Stimulated activated CD4-positive, alpha-beta T cell treated with anti-CD3 and anti-CD28 coated beads, Interleukin-15, amount 100 ng/mL, for 1 hour (primary cell): ENCODE measurements at regions not wholly inside any gene's neighbourhood (a gene's known extent, or its start where the extent isn't known, plus 50 kb on each side); places are given as distances from the start of the nearest gene placed in this dataset.
"Not testable (repeated sequence)": the region's sequence is repeated elsewhere in the genome, so short reads cannot be mapped to it uniquely, and the experiment has no call there.

ENCODE experiments used
- DNase-seq, 2 donors: peaks; one replicate each; pipeline ENCODE4 v3.0.0-alpha.2; 2020; ENCODE audit warnings: low read depth in 1 of 2, low spot score in 1 of 2

DNA sequence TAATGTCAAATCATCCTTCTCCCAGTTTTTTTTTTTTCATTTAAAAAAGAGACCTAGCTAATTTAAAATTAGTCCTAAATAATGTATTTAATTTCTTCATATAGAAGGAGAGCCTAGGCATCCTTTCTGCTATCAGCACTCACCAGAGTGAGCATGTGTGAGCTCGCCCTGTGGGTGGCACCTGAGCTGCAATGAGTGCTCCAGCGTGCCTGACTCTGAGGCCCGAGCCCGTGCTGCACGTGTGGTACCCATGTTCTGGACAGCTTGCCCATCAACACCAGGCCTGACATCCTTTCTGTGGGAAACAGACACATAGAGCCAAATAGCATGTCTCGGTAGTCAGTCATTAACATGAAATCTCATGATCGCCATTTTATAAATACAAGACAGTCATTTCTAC is 381.4 kb downstream of the DTWD2 start:
- no peak for DNase-seq

DNA sequence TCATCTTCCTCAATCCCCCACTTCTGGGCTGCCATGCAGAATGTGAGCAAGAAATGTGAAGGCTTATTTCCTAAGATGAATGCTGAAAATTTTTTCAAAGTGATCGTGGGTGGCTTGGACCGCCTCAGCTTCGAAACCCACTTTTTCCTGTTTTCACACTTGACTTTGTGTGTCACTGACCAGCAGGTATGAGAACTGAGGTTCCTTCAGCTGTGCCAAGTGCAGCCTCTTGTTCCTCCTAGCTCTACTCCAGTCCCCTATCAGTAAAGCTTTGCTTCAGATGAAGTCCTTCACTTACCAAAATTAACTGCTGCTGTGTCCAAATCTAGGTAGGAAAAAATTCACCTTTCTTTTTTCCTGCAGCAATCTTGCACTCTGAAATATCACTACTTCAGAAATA is 382.6 kb downstream of the DTWD2 start:
- DNase-seq, result no peak

DNA sequence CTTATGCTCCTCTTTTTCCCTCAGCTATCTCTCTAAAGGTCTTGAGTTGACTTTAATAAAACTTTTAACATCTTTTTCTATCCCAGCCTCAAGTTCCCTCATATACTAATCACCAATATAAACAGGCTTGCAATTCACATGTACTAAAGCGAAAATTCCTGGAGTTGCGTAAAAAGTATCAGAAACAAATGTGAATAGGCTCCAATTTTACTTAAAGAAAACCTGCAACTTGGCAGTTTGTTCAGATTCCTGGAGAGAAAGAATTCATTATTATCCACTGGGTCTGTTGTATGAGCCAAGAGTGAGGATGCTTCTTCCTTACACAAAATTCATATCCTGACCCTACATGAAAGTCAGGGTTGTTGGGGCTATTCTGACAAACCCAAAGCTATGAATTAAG is 384.2 kb downstream of the DTWD2 start:
- DNase-seq, result no peak

DNA sequence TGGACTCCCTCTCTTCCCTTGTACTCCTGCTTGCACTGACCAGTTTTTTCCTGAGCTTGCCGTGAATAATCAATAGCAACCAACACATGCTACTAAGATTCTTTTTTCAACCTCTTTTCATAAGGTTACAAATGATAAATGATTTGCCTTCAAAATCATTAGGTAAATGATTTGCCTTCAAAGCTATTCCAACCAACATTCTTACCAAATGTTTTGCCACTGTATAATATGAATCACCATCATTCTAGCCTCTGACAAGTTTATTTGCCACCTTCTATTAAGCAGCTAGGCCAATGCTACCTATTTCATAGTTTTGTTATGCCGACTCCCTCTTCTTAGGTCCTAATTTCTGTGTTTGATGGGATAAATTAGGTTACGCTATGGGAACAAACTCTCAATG is 385.1 kb downstream of the DTWD2 start:
- DNase-seq, result no peak

DNA sequence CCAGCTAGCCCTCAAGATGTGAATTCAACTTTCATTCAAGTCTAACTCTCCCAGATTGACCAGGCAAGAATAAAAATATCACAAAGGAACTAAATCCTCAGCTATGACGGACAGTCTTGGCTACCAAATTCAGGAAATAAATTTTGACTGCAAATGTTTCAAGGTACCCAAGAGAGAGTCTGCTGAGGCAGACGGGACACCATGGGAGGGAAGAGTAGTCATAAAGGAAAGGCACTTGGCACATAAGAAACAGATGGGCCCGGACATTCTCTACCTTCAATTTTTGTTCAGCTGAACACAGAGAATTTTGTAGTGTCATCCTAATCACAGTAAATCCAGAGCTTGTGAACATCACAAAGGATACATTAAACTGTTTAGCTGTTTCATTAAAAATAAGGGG is 390.0 kb downstream of the DTWD2 start:
- no peak for DNase-seq

DNA sequence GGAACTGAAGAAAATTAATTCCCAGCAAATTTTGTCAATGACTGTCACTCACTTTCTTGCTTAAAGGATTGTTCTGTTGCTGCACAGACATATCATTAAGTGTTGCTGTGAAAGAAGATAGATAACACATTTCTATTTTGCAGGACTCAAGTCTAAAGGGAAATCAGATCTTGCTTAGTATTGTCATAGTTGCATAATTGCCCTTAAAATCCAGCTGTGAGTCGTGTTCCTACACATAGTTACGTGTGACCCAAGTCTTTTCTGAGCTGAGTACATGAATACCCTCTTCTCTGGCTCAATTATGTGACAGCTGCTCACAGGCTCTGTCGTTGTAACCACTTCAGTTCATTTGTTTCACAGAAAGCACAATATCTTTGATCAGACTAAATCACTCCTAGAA is 390.8 kb downstream of the DTWD2 start:
- no peak for DNase-seq

DNA sequence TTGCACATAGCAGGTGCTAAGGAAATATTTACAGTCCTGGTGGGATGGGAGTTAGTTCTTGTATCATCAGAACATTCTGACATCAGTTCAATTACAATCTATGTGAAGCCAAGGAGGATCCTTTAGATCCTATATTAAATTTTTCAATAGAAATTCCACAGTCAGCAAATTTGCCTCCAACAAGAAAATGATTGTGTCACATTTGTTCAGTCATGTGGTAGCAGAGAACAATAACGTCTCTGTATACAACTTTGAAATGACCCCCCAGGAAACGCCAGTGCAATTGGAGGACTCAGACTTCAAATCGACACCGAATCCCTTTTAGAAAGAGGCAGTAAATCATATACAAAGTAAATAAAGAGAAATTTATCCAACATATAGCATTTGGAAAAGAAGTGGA is 392.1 kb downstream of the DTWD2 start:
- DNase-seq, result no peak

DNA sequence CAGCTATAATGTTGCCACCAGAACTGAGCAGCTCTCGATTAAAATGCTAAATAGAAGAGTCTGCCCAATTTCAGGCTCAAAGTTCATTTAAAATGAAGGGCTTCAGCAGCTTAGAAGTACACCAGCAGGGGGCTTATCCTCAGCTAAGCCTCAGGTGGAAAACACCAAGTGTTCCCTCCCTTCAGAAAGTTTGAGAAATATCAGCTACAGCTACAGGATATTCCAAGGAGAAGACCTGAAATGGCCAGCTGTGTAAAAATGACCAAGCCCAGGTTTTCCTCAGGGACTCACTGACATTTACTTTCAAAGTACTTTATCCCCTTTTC is 395.4 kb downstream of the DTWD2 start:
- no peak for DNase-seq

DNA sequence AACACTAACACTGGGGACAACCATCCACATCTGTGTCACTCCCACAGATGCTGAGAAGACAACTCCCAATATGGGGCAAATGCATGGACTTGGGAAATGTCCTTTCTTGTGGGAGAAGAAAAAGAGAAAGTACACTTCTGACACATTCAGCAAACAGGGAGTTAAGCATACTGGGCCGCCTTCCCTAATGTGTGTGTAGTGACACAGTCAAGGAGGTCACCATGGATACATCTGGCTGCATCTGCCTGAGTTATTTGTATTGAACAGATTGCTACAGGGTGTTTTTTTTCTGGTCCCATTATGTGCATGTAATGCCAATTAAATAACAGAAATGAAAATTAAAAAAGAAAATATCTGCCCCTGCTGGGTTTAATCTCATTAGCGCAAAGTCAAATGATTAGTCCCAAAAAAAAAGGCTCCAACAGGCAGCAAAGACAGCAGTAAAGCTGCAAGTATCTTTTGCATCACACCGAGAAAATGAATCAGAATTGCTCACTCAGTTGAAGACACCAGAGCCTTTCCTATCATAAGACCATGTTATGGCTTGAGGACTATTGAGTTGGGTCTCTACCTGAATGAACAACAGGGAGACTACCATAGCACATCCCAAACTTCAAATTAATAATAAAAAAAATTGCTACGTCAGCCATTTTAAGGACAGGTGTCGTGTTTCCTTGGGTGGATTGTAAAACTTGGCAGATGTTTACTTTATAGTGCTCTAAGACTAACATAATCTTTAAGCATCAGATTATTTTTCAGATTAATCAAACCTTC is 395.9 kb downstream of the DTWD2 start:
- no peak for DNase-seq

DNA sequence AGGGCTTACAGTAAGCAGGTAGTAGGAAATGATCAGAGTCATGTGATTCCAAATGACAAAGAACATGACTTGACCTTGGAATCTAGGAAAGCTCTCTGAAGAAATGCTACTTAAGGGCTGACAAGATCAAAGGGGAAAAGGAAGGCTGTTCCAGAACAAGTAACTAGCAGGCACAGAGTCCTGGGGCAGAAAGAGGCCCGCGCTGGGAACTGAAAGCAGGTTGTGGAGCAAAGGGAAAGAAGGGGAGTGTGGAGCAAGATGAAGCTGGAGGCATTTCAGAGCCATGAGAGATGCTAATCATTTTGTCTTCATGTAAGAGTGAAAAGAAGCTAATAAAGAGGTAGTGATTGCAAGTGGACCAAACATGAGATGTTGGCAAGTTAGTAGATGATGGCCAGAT is 397.5 kb downstream of the DTWD2 start:
- DNase-seq, result no peak

DNA sequence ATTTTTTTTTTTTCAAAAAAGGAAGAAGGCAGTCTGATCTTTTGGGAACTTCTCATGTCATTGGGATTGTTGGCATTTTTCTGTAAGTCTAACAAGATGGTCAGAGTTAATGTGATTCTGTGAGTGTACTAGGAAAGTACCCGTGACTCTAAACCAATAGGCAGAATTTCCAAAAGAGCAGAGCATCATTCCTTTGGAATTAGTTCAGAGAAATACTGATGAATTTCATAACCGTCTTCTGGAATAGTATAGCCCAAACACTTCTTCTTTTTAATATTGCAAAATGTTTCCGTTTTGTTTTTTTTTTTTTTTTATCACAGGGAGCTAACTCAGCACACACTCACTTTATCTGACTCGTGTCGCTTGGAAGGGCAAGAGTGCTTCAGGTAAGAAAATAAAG is 407.4 kb downstream of the DTWD2 start:
- DNase-seq, result no peak

DNA sequence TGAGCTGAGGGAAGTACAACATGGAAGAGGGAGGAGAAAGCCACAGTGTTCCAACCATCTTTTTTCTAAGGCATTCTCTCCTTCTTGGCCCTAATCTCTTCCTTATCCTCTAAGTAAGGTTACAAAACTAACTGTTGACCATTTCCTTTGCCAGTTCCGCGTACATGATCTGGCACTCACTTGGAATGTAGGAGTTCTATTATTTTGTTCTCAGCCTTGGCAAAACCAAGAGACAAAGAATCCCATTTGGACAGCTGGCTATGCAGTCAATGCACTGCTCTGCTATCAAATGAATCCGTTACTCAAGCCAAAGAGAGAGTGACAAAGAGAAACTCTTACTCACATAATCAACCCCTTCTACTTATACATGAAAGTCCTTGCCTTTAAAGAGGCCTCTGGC is 410.3 kb downstream of the DTWD2 start:
- no peak for DNase-seq

DNA sequence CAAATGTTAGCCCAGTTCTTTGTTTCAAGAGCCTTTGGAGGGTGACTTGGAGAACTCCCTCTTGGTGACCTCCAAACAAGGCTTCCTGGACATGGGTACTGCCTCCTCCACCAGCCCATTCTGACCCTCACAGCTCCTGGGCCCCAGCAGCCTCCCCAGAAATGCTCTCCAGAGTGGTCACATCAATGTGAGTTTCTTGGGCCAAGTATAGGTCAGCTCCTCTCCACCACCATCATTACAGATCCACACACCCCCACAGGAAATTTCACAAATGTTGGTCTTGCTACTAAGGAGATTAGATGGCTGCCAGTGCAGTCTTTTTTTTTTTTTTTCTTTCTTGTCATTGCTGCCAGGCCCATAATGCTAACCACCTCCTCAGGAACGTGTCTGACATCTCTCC is 410.7 kb downstream of the DTWD2 start:
- DNase-seq, result no peak

DNA sequence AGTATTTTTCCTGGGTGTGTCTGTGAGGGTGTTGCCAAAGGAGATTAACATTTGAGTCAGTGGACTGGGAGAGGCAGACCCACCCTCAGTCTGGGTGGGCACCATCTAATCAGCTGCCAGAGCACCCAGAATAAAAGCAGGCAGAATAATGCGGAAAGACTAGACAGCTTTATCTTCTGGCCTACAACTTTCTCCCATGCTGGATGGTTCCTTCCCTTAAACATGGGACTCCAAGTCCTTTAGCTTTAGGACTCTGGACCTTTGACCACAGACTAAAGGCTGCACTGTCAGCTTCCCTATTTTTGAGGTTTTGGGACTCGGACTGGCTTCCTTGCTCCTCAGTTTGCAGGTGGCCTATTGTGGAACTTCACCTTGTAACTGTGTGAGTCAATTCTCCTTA is 418.1 kb downstream of the DTWD2 start:
- not testable (repeated sequence) for DNase-seq

DNA sequence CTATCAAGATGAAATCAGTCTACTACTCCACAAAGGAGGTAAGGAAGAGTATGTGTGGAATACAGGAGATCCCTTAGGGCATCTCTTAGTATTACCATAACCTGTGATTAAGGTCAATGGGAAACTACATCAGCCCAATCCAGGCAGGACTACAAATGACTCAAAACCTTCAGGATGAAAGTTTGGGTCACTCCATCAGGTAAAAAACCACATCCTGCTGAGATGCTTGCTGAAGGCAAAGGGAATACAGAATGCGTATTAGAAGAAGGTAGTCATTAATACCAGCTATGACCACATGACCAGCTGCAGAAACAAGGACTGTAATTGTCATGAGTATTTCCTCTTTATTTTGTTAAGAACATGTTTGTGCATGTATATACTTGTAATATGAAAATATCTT is 418.8 kb downstream of the DTWD2 start:
- DNase-seq, result not testable (repeated sequence)

DNA sequence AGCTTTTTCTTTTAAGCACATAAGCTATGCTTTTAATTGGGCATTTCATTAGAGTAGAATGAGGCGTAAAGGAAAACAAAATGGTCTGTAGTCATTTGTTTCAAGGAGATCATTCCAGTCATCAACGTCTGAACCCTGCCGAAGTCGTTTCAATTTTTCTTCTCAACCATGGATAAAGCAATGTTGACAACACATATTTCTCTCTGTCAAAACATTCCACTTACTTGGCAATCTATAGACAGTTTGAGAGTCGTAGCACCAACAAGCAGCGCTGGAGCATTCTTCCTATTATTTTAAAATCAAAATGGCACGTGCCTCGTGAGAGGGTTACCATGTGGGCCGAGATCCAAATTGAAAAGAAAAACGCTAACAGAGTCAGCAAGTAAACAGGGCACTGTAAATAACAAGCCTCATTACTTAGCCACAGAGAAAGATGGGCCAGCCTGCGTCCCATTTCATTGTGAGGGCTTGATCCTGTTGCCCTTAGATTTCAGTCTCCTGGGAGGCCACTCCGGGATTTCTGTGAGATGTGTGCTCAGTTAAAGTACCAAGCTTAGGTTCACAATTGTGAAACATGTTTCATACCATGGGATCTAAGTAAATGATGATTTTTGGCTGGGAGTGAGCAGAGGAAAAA is 422.9 kb downstream of the DTWD2 start:
- no peak for DNase-seq

DNA sequence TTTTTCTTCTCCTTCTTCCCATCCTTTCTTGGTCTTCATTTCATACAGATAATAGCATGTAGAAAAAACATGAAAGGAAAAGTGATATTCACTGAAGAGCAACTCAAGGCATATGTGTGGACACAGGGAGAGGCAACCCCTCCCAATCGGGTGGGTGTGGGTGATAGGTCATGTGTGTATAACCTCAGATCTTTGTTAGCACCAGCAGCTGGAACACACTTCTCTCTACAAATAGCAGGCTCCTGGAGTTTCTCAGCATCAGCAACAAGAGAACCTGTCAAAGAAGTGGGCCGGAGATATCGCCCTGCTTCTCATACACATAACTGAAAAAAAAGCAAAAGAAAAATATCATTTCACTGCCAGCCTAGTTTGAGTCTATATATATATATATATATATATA is 426.4 kb downstream of the DTWD2 start:
- no peak for DNase-seq

DNA sequence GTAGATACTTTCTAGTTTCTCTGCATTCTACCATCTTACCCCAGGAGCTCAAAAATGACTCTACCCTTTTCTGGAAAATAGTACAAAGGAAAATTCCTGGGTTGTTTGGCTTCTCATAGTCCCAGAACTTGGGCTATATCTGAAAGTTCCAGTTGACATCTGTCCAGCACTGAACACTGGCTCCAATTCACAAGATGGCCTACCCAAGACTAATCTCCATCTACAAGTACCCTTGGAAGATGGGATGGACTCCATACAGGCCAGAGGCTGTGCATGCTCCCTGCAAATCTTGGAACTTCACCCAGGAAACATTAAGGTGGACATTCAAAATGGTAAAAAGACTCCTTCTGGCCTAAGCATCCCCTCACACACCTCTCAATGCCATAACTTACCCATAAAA is 427.1 kb downstream of the DTWD2 start:
- no peak for DNase-seq

DNA sequence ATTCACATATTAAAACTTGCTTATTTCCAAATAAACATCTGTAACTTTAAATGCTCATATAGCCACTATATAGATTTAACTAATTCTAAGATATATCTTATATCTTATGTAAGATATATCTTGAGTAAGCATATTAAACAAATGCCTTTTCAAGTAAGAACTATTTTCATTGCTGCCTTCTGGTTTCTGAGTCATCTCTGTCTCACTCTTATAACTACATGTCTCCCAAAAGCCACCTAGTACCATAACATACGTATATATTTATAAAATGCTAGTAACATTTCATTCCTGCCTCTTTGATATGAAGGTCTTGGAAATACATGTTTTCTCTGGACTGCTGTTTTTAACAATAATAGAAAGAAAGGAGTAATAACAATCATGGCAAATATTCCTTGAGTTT is 429.5 kb downstream of the DTWD2 start:
- no peak for DNase-seq

DNA sequence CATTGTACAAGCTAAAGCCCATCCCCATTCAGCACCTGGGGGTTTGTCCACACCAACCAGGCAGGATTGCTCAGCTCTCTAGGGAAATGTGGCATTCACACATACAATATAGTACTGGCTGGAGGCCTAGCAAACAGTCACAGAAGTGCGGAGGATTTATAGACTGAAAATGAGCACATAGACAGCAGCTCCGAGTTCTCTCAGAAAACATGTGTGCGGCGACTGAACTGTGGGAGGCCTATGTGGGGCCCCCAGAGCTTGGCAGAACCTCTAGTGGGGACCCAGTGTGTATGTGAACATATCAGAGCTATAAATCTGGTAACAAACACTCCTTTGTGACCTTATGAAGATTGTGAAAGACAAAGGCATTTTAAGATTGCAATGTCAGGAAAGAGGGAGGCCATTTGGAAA is 431.1 kb downstream of the DTWD2 start:
- DNase-seq, result no peak

DNA sequence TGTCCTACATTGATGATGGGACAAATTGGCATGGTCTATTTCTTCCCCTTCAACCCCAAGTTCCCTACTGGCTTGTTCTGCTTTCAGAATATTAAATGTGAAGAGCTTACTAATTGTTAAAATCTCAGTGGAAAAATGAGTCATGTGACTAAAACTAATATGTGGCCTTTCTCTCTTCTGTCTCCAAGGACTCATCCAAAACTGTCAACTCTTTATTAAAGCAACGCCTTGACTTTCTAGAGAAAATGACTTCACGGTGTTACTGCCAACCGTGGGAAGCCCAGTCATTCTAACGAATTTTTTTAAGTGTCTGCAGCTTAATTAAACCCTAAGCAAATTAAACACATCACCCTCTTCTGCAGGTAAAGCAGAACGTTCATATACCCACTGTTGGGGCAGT is 431.6 kb downstream of the DTWD2 start:
- DNase-seq, result no peak

DNA sequence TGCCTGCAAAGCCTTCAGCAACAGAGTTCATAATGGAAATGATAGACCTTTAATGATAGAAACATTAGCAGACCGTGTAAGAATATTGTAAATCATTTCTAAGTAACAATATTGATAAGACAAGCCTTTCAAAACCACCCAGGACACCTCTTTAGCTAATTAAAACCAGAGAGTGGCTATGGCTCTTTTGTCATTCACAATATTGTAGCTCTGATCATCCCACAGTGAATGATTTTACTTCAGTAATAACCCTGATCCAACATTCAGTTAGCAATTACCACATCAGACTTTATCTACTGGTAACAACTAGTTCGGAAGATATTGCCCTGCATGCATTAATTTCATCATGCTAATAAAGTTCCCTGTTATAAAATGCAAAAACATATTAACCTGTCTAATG is 432.6 kb downstream of the DTWD2 start:
- DNase-seq, result no peak

DNA sequence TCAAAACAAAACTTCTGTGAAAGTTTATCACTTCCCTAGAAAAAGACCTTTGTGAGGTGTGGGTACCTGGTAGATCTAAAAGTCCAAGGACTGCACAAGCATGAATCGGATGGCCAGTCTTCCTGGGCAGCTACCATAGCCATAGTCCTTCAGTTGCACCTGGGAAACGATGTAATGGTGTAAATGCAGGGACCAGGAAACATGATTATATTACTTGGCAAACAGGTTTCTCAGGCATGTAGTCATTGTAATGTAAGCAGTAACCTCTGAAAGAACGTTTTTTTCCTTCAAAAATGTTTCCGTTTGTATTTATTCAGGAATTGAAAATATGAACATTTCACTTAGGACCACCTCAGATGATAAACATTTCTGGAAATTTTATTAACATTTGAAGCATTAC is 433.4 kb downstream of the DTWD2 start:
- DNase-seq, result no peak
